GM12874 (cell line): ENCODE measurements at regions not wholly inside any gene's neighbourhood (a gene's known extent, or its start where the extent isn't known, plus 50 kb on each side); places are given as distances from the start of the nearest gene placed in this dataset.

Experiments
- TF ChIP-seq, protein P1 (sequence below): IDR thresholded peaks from 2 replicates; pipeline ENCODE4 v1.5.1; 2011; ENCODE audit warnings: low read depth, mild to moderate bottlenecking, control low read depth, low read length, moderate library complexity; ENCODE audit not compliant: insufficient read depth

DNA sequence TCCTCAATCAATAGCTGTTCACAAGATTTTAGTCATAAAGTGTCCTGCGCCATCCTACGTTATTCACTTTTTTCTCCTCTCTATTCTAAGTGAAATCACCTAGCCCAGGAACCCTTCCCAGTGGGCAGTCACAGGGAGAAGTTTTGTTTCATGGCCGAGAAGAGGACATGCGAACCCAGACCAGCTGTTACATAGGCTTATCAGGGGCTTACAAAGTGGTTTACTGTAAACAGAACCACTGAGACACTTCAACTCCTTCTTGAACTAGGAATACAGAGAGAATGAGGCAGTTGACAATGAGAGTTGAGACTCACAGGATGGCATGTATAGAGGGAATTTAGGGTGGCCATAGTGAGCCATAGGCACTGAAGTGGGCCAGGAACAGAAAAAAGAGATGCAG lies 246.9 kb upstream of the GLI3 start:
- TF ChIP-seq, protein P1, sequence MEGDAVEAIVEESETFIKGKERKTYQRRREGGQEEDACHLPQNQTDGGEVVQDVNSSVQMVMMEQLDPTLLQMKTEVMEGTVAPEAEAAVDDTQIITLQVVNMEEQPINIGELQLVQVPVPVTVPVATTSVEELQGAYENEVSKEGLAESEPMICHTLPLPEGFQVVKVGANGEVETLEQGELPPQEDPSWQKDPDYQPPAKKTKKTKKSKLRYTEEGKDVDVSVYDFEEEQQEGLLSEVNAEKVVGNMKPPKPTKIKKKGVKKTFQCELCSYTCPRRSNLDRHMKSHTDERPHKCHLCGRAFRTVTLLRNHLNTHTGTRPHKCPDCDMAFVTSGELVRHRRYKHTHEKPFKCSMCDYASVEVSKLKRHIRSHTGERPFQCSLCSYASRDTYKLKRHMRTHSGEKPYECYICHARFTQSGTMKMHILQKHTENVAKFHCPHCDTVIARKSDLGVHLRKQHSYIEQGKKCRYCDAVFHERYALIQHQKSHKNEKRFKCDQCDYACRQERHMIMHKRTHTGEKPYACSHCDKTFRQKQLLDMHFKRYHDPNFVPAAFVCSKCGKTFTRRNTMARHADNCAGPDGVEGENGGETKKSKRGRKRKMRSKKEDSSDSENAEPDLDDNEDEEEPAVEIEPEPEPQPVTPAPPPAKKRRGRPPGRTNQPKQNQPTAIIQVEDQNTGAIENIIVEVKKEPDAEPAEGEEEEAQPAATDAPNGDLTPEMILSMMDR: no peak

DNA sequence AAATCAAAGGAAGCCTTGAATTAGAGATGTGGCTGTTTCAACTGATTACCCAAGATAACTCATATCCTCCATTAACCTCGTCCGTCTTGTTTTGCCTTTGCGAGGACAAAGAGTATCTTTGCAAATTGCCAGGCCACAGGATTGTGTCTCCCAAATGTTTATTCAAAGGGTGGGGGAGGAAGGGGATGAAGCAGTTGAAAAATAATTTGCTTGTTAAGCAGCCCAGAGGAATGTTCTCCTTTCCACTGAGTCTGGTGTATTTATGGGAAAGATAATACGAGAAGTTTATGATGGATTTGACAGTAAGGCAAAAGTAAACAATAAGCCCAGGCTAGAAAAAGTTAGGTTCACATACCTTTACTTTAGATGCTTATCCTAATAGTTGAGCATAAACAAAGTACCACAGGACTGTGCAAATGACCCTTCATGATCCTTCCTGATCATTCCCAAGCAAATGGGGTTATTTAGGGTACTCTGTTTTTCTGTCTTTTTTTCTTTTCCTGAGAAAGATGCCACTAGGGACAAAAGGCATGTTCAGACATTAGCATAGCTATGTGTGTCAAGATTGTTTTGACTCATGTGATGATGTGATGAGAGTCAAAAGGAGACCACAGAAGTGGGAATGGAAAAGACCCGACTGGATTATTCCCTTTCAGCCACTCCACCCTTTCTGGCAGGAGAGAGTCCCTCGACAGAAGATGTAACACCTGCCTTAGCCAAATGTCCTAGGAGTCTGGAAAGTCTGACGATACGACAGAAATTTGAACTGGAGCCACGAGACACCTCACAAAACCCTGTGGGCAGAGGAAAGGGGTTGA lies 243.0 kb upstream of the GLI3 start:
- TF ChIP-seq, protein P1: no peak

DNA sequence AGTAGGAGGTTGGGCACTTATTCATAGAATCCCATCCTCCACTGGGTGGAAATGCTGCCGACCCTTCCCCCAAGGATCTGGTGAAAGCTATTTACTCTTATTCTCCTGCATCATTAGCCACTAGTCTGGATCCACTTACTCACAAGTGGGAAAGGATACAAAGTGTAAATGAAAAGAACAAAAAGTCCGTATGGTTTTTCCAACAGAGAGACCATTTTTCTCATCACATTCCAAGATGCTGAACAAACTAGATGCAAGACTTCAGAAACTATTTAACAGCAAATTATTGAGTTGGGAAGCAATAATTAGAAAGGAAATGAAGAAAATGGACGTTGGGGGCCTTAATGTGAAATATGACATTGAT lies 242.4 kb upstream of the GLI3 start:
- TF ChIP-seq, protein P1: no peak

DNA sequence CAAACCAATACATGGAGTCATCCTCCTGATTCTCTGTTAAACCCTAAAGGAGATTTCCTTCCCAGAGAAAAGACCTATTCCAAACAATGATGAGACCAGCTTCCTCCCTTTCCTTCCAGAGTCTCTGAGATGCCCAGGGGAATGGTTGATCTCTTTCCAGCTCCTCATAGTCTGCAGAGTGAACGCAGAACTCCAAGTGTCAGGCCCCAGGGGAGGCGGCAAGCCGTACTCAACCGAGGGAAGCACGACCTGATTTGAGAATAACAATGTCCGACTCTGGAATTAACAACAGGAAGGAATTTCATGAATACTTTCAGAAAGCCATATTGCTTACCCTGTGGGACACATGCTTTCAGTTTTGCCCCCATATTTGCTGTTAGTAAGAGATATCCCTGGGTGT lies 241.7 kb upstream of the GLI3 start:
- TF ChIP-seq, protein P1: no peak

DNA sequence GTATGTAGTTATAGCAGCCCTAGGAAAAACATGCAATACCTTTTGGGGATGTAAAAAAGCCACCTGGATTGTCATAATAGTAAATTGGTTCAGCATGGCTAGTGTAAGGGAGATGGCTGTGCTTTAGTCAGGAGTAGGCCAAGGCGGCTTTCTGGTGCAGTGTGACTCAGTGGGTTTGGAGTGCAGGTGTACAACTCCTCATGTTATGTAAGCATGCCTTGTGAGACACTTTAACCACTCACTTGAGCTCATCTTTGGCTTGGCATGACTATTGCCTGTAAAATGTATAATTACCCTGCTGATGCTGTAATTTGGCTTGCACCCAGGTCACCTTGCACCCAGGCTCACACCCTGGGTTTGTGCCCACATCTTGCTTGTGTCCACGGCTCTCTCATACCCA lies 239.2 kb upstream of the GLI3 start:
- TF ChIP-seq, protein P1: no peak

DNA sequence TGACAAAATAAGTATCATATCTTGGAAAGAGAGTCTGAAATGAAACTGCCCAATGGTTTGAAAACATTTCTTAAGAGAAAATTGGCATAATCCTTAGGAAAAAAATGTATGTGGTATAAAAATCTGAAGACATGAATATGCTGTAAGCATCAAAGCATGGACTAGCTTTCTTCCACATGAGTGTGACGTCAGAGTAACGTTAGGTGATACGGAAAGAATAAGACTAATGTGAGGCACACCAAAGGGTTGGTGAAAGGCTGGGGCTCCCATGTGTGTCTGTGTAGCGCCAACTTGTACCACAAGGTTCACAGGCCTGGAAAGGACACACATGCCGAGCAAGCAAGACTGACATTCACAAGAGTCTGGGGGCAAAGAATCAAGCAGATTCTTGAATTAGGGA lies 238.1 kb upstream of the GLI3 start:
- TF ChIP-seq, protein P1: no peak

DNA sequence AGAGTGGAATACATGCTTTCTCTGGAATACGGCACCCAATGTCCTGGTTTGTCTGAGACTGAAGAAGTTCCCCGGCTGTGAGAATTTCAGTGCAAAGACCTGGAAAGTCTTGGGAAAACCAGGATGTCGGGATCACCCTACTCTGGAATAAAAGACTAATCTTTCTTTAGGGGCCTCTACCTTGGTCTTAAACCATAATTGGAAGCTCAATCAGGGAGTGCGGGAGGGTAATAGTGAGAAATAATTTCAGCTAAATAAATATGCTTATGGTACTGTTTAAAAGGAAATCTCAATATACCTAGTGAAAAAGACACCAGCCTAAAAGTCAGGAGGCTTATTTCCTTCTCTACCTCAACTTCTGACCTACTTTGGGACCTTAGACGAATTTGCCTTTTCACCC lies 236.1 kb upstream of the GLI3 start:
- TF ChIP-seq, protein P1: no peak
